ENCODE measurements at regions not wholly inside any gene's neighbourhood (a gene's known extent, or its start where the extent isn't known, plus 50 kb on each side); places are given as distances from the start of the nearest gene placed in this dataset.

DNA sequence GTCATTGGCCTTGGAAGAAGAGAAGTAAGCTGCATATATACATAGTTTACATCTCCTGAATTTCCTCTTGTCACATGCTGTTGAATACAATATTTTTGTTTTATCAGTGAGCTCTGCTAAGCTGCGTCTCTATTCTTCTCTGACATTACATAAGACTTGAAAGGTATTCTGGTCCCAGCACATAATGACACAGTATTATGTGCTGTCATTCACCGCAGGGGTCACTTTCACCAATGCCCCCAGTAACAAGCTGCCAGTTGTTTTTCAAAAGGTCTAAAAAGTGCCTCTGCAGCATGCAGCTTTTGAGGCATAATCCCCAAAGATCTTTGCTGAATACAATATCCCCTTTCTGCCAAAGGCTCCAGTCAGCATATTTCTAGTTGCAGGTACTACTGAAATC is 349.0 kb upstream of the FAM174A start:
- no peaks in the 10 kb centered on the region for H3K4me1 ChIP-seq (ENCODE audit: control insufficient read depth in 2 of 2, insufficient read depth in 2 of 2, low read length in 2 of 2)
- no peak overlapping the region for H3K4me3 Mint-ChIP-seq
- H3K4me2 ChIP-seq (replicated peaks; ENCODE audit: low read depth, low read length, poor library complexity, severe bottlenecking) = no peak overlapping the region
- no peak overlapping the region for H3K9ac ChIP-seq (ENCODE audit: low read length)
- no peaks in the 10 kb centered on the region for H3K36me3 ChIP-seq (replicated peaks in 1 of 2; ENCODE audit: control extremely low read depth in 1 of 2, control insufficient read depth in 1 of 2, extremely low read depth in 1 of 2, insufficient read depth in 2 of 2, low read length in 1 of 2)
- H3K27ac Mint-ChIP-seq = no peak overlapping the region
- ChIA-PET POLR2A (no interaction called here), CTCF (no interaction called here)
- intact Hi-C loops (cut with micrococcal nuclease) = no loop called here
- H3K9me3 ChIP-seq (ENCODE audit: control extremely low read depth in 1 of 3, control insufficient read depth in 2 of 3, insufficient read depth in 1 of 3, low read length in 2 of 3) = no peaks in the 10 kb centered on the region
- ATAC-seq (ENCODE audit: low read depth) (no peak), DNase-seq (no peak)
- peaks cover 3% of the 10 kb centered on the region for H3K9me3 Mint-ChIP-seq (ENCODE audit: insufficient read depth)
- H3K79me2 ChIP-seq (ENCODE audit: control insufficient read depth, insufficient read depth, low read length) = no peaks in the 10 kb centered on the region
- H3K4me3 ChIP-seq (ENCODE audit: control extremely low read depth in 1 of 5, extremely low read depth in 1 of 5, insufficient read depth in 1 of 5, low read depth in 2 of 5, low read length in 4 of 5) = no peak overlapping the region
- H3K27ac ChIP-seq (ENCODE audit: low read length in 2 of 2) = no peak overlapping the region
- H3K4me1 Mint-ChIP-seq = no peaks in the 10 kb centered on the region
- WGBS (ENCODE audit: insufficient coverage) = 100% methylated on average over 1 of the region's 2 CpGs
- H4K20me1 ChIP-seq (ENCODE audit: control insufficient read depth, insufficient read depth, low read length, poor library complexity, severe bottlenecking) = no peaks in the 10 kb centered on the region
- no peak overlapping the region for H2AFZ ChIP-seq (ENCODE audit: insufficient read depth, low read depth, low read length, poor library complexity, severe bottlenecking)
- no peaks in the 10 kb centered on the region for H3K27me3 ChIP-seq (replicated peaks in 1 of 4; ENCODE audit: control extremely low read depth in 1 of 4, control insufficient read depth in 3 of 4, insufficient read depth in 4 of 4, low read length in 3 of 4)
- TF ChIP-seq CTCF (IDR thresholded peaks at IDR 0.05) (no peak), EZH2 (IDR thresholded peaks at IDR 0.05; ENCODE audit: borderline replicate concordance, insufficient read depth, low read depth, low read length, poor library complexity, severe bottlenecking) (no peak)
- no peaks in the 10 kb centered on the region for H3K27me3 Mint-ChIP-seq

GRCh38 chr5:100182402-100182801 is 352.8 kb upstream of the FAM174A start:
- Histone ChIP-seq H3K9ac (ENCODE audit: low read length) (no peak overlapping the region), H3K27ac (ENCODE audit: low read length in 2 of 2) (no peak overlapping the region), H3K9me3 (ENCODE audit: control extremely low read depth in 1 of 3, control insufficient read depth in 2 of 3, insufficient read depth in 1 of 3, low read length in 2 of 3) (no peaks in the 10 kb centered on the region), H3K79me2 (ENCODE audit: control insufficient read depth, insufficient read depth, low read length) (no peaks in the 10 kb centered on the region), H4K20me1 (ENCODE audit: control insufficient read depth, insufficient read depth, low read length, poor library complexity, severe bottlenecking) (no peaks in the 10 kb centered on the region), H3K4me3 (ENCODE audit: control extremely low read depth in 1 of 5, extremely low read depth in 1 of 5, insufficient read depth in 1 of 5, low read depth in 2 of 5, low read length in 4 of 5) (no peak overlapping the region), H3K36me3 (replicated peaks in 1 of 2; ENCODE audit: control extremely low read depth in 1 of 2, control insufficient read depth in 1 of 2, extremely low read depth in 1 of 2, insufficient read depth in 2 of 2, low read length in 1 of 2) (no peaks in the 10 kb centered on the region), H3K4me1 (ENCODE audit: control insufficient read depth in 2 of 2, insufficient read depth in 2 of 2, low read length in 2 of 2) (no peaks in the 10 kb centered on the region), H2AFZ (ENCODE audit: insufficient read depth, low read depth, low read length, poor library complexity, severe bottlenecking) (no peak overlapping the region), H3K27me3 (replicated peaks in 1 of 4; ENCODE audit: control extremely low read depth in 1 of 4, control insufficient read depth in 3 of 4, insufficient read depth in 4 of 4, low read length in 3 of 4) (no peaks in the 10 kb centered on the region), H3K4me2 (replicated peaks; ENCODE audit: low read depth, low read length, poor library complexity, severe bottlenecking) (no peak overlapping the region)
- Mint-ChIP-seq H3K4me1 (no peaks in the 10 kb centered on the region), H3K27ac (no peak overlapping the region), H3K4me3 (no peak overlapping the region), H3K9me3 (ENCODE audit: insufficient read depth) (peaks cover 9% of the 10 kb centered on the region), H3K27me3 (no peaks in the 10 kb centered on the region)
- DNase-seq (no peak), ATAC-seq (ENCODE audit: low read depth) (no peak)
- intact Hi-C loops (cut with micrococcal nuclease) = no loop called here
- no CpG with 5 or more reads among the region's 1 CpG for WGBS (ENCODE audit: insufficient coverage)
- ChIA-PET POLR2A (no interaction called here), CTCF (no interaction called here)
- no peak for TF ChIP-seq CTCF (IDR thresholded peaks at IDR 0.05)
- no peak for TF ChIP-seq EZH2 (IDR thresholded peaks at IDR 0.05; ENCODE audit: borderline replicate concordance, insufficient read depth, low read depth, low read length, poor library complexity, severe bottlenecking)

Data from B cell (primary cell).